SK-N-SH (cell line): ENCODE measurements at regions not wholly inside any gene's neighbourhood (a gene's known extent, or its start where the extent isn't known, plus 50 kb on each side); places are given as distances from the start of the nearest gene placed in this dataset.

ENCODE experiments used
- CTCF ChIA-PET: fragments of 300-600, 350-600 bp; formaldehyde crosslinking; extraction: SDS; loops from one replicate; lab custom pipeline; 2021; lab: Yijun Ruan, JAX
- POLR2A ChIA-PET: fragments of 350-600 bp; sonication (Branson Sonifier 250); formaldehyde crosslinking; extraction: SDS; loops from one replicate; lab custom pipeline; 2020; ENCODE audit warnings: antibody characterized with exemption, inconsistent platforms; lab: Yijun Ruan, JAX
- DNase-seq: peaks from one replicate; pipeline ENCODE4 v3.0.0; 2012
- H2AFZ ChIP-seq: fragments of 200-600 bp; sonication (generic); 2 replicates; pipeline ENCODE4 v1.8.1; 2016; ENCODE audit warnings: antibody characterized with exemption, mild to moderate bottlenecking, low read depth
- H3F3A ChIP-seq: fragments of 200-600 bp; sonication (generic); replicated peaks from 2 replicates; pipeline ENCODE3; 2016; ENCODE audit warnings: antibody characterized with exemption, mild to moderate bottlenecking; ENCODE audit not compliant: insufficient read depth
- H3K27ac ChIP-seq, 2 experiments: fragments of 200-500 bp in 1 of 2; fragments of 200-600 bp in 1 of 2; sonication (Bioruptor generic) in 1 of 2; sonication (generic), shearing (Covaris generic) in 1 of 2; 2 replicates each; pipeline versions ENCODE4 v1.5.1 to v1.6.1; 2014 to 2016; ENCODE audit warnings: low read depth in 2 of 2, inconsistent platforms in 1 of 2, low read length in 1 of 2, mild to moderate bottlenecking in 1 of 2, mixed read lengths in 1 of 2
- H3K27me3 ChIP-seq: fragments of 200-600 bp; sonication (generic), shearing (Covaris generic); 2 replicates; pipeline ENCODE4 v1.6.1; 2016; ENCODE audit warnings: mixed run types; ENCODE audit not compliant: insufficient read depth
- H3K36me3 ChIP-seq, 2 experiments: fragments of 200-500 bp in 1 of 2; fragments of 200-600 bp in 1 of 2; sonication (Bioruptor generic) in 1 of 2; sonication (generic) in 1 of 2; replicated peaks in 1 of 2; 2 replicates each; pipeline versions ENCODE3 to v1.5.1; 2014 to 2016; ENCODE audit warnings: low read length in 1 of 2, mild to moderate bottlenecking in 1 of 2; ENCODE audit not compliant: insufficient read depth in 2 of 2, control insufficient read depth in 1 of 2
- H3K4me1 ChIP-seq, 2 experiments: fragments of 200-500 bp in 1 of 2; fragments of 200-600 bp in 1 of 2; sonication (Bioruptor generic) in 1 of 2; sonication (generic), shearing (Covaris generic) in 1 of 2; 2 replicates each; pipeline versions ENCODE4 v1.5.1 to v1.6.1; 2014 to 2016; ENCODE audit warnings: low read depth in 1 of 2, low read length in 1 of 2, mixed run types in 1 of 2; ENCODE audit not compliant: insufficient read depth in 2 of 2, control insufficient read depth in 1 of 2
- H3K4me2 ChIP-seq: fragments of 200-600 bp; sonication (generic), shearing (Covaris generic); 2 replicates; pipeline ENCODE4 v1.6.1; 2017; ENCODE audit warnings: mixed run types
- H3K4me3 ChIP-seq, 2 experiments: fragments of 200-500 bp in 1 of 2; fragments of 200-600 bp in 1 of 2; sonication (Bioruptor generic) in 1 of 2; sonication (generic), shearing (Covaris generic) in 1 of 2; 2 replicates each; pipeline versions ENCODE4 v1.5.1 to v1.8.1; 2014 to 2016; ENCODE audit warnings: low read depth in 2 of 2, inconsistent platforms in 1 of 2, low read length in 1 of 2, mild to moderate bottlenecking in 1 of 2, mixed read lengths in 1 of 2, moderate library complexity in 1 of 2
- H3K79me2 ChIP-seq: fragments of 200-600 bp; sonication (generic); 2 replicates; pipeline ENCODE4 v1.8.1; 2017; ENCODE audit warnings: mild to moderate bottlenecking; ENCODE audit not compliant: insufficient read depth
- H3K9ac ChIP-seq: fragments of 200-600 bp; sonication (generic); 2 replicates; pipeline ENCODE4 v1.6.1; 2017; ENCODE audit warnings: mixed run types
- H3K9me2 ChIP-seq: fragments of 200-600 bp; sonication (generic); 2 replicates; pipeline ENCODE4 v1.6.1; 2017; ENCODE audit warnings: mixed run types
- H3K9me3 ChIP-seq: fragments of 200-600 bp; sonication (generic); 2 replicates; pipeline ENCODE4 v1.6.1; 2017; ENCODE audit warnings: mixed run types, mild to moderate bottlenecking, moderate library complexity
- H4K20me1 ChIP-seq: fragments of 200-600 bp; sonication (generic); 2 replicates; pipeline ENCODE4 v1.6.1; 2017; ENCODE audit warnings: mild to moderate bottlenecking, mixed run types; ENCODE audit not compliant: insufficient read depth
- CHD2 ChIP-seq: fragments of 150-350 bp; IDR thresholded peaks from 2 replicates; pipeline ENCODE4 v1.6.1; 2018; ENCODE audit warnings: low read length; ENCODE audit not compliant: partially characterized antibody
- CTCF ChIP-seq: fragments of 200-600 bp; sonication (generic); IDR thresholded peaks from 2 replicates; pipeline ENCODE4 v1.6.1; 2017; ENCODE audit warnings: antibody characterized with exemption, mild to moderate bottlenecking, moderate library complexity
- ELF1 ChIP-seq: IDR thresholded peaks from 2 replicates; pipeline ENCODE4 v1.4.0; 2012
- EZH2phosphoT487 ChIP-seq: fragments of 200-600 bp; sonication (generic); IDR thresholded peaks from 2 replicates; pipeline ENCODE4 v1.6.1; 2017; ENCODE audit warnings: low read depth, mixed run types, mild to moderate bottlenecking, antibody characterized with exemption, moderate library complexity, borderline replicate concordance
- GATA2 ChIP-seq: sonication (generic); formaldehyde crosslinking; IDR thresholded peaks from 2 replicates; pipeline ENCODE4 v1.5.0; 2020; ENCODE audit warnings: mild to moderate bottlenecking, missing genetic modification reagents
- RFX5 ChIP-seq: IDR thresholded peaks from 2 replicates; pipeline ENCODE4 v1.6.1; 2012; ENCODE audit warnings: mild to moderate bottlenecking, improper control_type of control experiment, low read length
- TAF1 ChIP-seq: IDR thresholded peaks from 2 replicates; pipeline ENCODE4 v1.6.1; 2012; ENCODE audit warnings: low read depth, mild to moderate bottlenecking, low read length, moderate library complexity, borderline replicate concordance
- WGBS: methylation state at CpG from one replicate; pipeline ENCODE4 v1.1.6; 2017; ENCODE audit warnings: low lambda C conversion rate; 5-methylcytosine and 5-hydroxymethylcytosine counted together

DNA sequence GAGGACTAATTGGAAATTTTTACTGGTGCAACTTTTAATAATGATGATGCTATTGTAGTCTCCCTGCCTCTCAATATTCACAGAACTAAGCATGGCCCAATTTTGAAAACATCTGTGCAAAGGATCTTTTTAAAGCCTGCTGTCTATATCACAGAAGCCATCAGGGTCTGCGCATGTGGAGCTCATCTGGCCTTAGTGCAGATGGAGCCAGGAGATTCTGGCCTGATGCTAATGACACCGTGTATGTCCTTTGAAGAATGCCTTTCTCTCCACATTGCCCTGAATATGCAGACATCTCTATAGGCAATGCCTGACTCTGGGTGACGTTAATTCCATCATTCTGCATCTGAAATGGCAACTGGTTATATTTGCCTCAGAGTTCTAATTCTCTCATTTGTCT lies 1205.9 kb downstream of the AACS start:
- 35% methylated on average over 3 of the region's 3 CpGs for WGBS
- no peak overlapping the region for H3K9ac ChIP-seq
- CTCF ChIA-PET = interaction anchor here (1.1 kb wide), 1 partner anchor 19 kb away, joined by 3 read pairs; no protein-coding TSS in a partner anchor

DNA sequence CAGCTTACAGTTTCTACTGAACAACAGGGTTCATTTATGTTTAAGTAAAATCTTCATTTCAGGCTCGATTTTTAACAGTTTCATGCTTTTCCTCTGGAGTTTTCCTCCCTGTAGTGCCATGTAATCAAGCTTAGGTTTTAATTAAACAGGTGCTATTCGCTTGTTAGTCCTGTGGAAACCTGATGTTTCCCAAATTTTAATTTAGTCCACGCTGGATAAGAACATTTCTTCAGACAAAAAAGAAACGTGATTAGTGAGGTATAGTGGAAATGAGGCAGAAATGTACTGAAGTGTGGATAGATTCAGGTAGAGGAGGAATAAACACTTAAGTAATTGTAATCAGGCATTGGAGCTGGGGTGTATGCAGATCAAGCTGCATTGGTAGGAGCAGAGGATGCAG lies 1217.5 kb downstream of the AACS start:
- H4K20me1 ChIP-seq = no peaks in the 10 kb centered on the region
- no peak overlapping the region for H3K27ac ChIP-seq
- H3K79me2 ChIP-seq = no peaks in the 10 kb centered on the region
- WGBS = 37% methylated on average over 4 of the region's 4 CpGs
- no peaks in the 10 kb centered on the region for H3K4me1 ChIP-seq
- no peaks in the 10 kb centered on the region for H3K9me3 ChIP-seq
- no peak overlapping the region for H2AFZ ChIP-seq
- H3K4me3 ChIP-seq = no peak overlapping the region
- no peaks in the 10 kb centered on the region for H3K27me3 ChIP-seq
- DNase-seq = no peak
- no peak overlapping the region for H3K4me2 ChIP-seq
- TF ChIP-seq CTCF (no peak), ELF1 (no peak)
- TF ChIP-seq, all 33 proteins: peak for 0
- Histone ChIP-seq H3K9me2 (no peaks in the 10 kb centered on the region), H3K9ac (no peak overlapping the region), H3F3A (no peaks in the 10 kb centered on the region), H3K36me3 (no peaks in the 10 kb centered on the region)
- ChIA-PET CTCF (interaction anchor here (0.8 kb wide), 1 partner anchor 23 kb away, joined by 3 read pairs; no protein-coding TSS in a partner anchor), POLR2A (no interaction called here)

More for the DNA sequence above, 1205.9 kb downstream of the AACS start:
- no peaks in the 10 kb centered on the region for H3K9me2 ChIP-seq
- H3F3A ChIP-seq = no peaks in the 10 kb centered on the region
- TF ChIP-seq GATA2 (CRISPR knock-in tag) = peak; percentile 35; the same call in 1 of the 2 replicates
- no peak for TF ChIP-seq CHD2
- H3K79me2 ChIP-seq = no peaks in the 10 kb centered on the region
- H2AFZ ChIP-seq = no peak overlapping the region
- H3K27ac ChIP-seq = no peak overlapping the region
- DNase-seq = peak; percentile 2
- H3K4me3 ChIP-seq = no peak overlapping the region
- H4K20me1 ChIP-seq = no peaks in the 10 kb centered on the region
- POLR2A ChIA-PET = no interaction called here
- H3K27me3 ChIP-seq = no peaks in the 10 kb centered on the region
- no peak overlapping the region for H3K4me2 ChIP-seq
- H3K9me3 ChIP-seq = no peaks in the 10 kb centered on the region
- H3K4me1 ChIP-seq = no peaks in the 10 kb centered on the region
- H3K36me3 ChIP-seq = no peaks in the 10 kb centered on the region

- no peak overlapping the region for H3K27ac ChIP-seq
- no peak overlapping the region for H2AFZ ChIP-seq
- no peaks in the 10 kb centered on the region for H3K27me3 ChIP-seq
- 54% methylated on average over 1 of the region's 1 CpG for WGBS
- no peaks in the 10 kb centered on the region for H3K4me1 ChIP-seq
- ChIA-PET CTCF (no interaction called here), POLR2A (no interaction called here)
- no peaks in the 10 kb centered on the region for H3K36me3 ChIP-seq
- no peak overlapping the region for H3K4me3 ChIP-seq
- TF ChIP-seq TAF1 (no peak), RFX5 (no peak), EZH2phosphoT487 (no peak)
- H3K79me2 ChIP-seq = no peaks in the 10 kb centered on the region
- no peaks in the 10 kb centered on the region for H3K9me3 ChIP-seq
- no peaks in the 10 kb centered on the region for H3K9me2 ChIP-seq
- H3K4me2 ChIP-seq = no peak overlapping the region
- H4K20me1 ChIP-seq = no peaks in the 10 kb centered on the region
- H3K9ac ChIP-seq = no peak overlapping the region
- DNase-seq = no peak
- no peaks in the 10 kb centered on the region for H3F3A ChIP-seq
Measured at GRCh38 chr12:126286203-126286602, 1221.0 kb downstream of the AACS start.
